ENCODE measurements at regions not wholly inside any gene's neighbourhood (a gene's known extent, or its start where the extent isn't known, plus 50 kb on each side); places are given as distances from the start of the nearest gene placed in this dataset.

- no peak for TF ChIP-seq CTCF (IDR thresholded peaks at IDR 0.05)
- H3K27me3 ChIP-seq (ENCODE audit: control insufficient read depth, insufficient read depth, low read length) = no peaks in the 10 kb centered on the region
These were observed 1042.1 kb downstream of the TYW1 start for GRCh38 chr7:68038621-68039314.

GRCh38 chr7:68041554-68041953 lies 1044.9 kb downstream of the TYW1 start:
- TF ChIP-seq CTCF (IDR thresholded peaks at IDR 0.05) = no peak

More at GRCh38 chr7:68038621-68039314, 1042.1 kb downstream of the TYW1 start:
- Histone ChIP-seq H3K4me1 (no peaks in the 10 kb centered on the region), H3K79me2 (no peaks in the 10 kb centered on the region), H3K9me3 (ENCODE audit: control insufficient read depth, low read length) (no peaks in the 10 kb centered on the region), H2AFZ (no peak overlapping the region), H3K4me3 (ENCODE audit: low read depth, low read length) (no peak overlapping the region), H3K9ac (no peak overlapping the region), H3K36me3 (ENCODE audit: control insufficient read depth, insufficient read depth, low read length) (no peaks in the 10 kb centered on the region), H3K27ac (no peak overlapping the region), H3K4me2 (ENCODE audit: low read length) (no peak overlapping the region)

GRCh38 chr7:68043546-68043945 lies 1046.9 kb downstream of the TYW1 start:
- Histone ChIP-seq H3K4me2 (ENCODE audit: low read length) (no peak overlapping the region), H3K27ac (no peak overlapping the region), H2AFZ (no peak overlapping the region), H3K79me2 (no peaks in the 10 kb centered on the region), H3K4me3 (ENCODE audit: low read depth, low read length) (no peak overlapping the region), H3K4me1 (no peaks in the 10 kb centered on the region), H3K27me3 (ENCODE audit: control insufficient read depth, insufficient read depth, low read length) (no peaks in the 10 kb centered on the region), H3K9ac (no peak overlapping the region), H3K36me3 (ENCODE audit: control insufficient read depth, insufficient read depth, low read length) (no peaks in the 10 kb centered on the region), H3K9me3 (ENCODE audit: control insufficient read depth, low read length) (no peaks in the 10 kb centered on the region)
- TF ChIP-seq CTCF (IDR thresholded peaks at IDR 0.05) = no peak

More at GRCh38 chr7:68041554-68041953, 1044.9 kb downstream of the TYW1 start:
- Histone ChIP-seq H3K36me3 (ENCODE audit: control insufficient read depth, insufficient read depth, low read length) (no peaks in the 10 kb centered on the region), H3K9me3 (ENCODE audit: control insufficient read depth, low read length) (no peaks in the 10 kb centered on the region), H3K27ac (no peak overlapping the region), H3K4me1 (no peaks in the 10 kb centered on the region), H3K9ac (no peak overlapping the region), H2AFZ (no peak overlapping the region), H3K4me2 (ENCODE audit: low read length) (no peak overlapping the region), H3K79me2 (no peaks in the 10 kb centered on the region), H3K27me3 (ENCODE audit: control insufficient read depth, insufficient read depth, low read length) (no peaks in the 10 kb centered on the region), H3K4me3 (ENCODE audit: low read depth, low read length) (no peak overlapping the region)

GRCh38 chr7:68050627-68051026 lies 1054.0 kb downstream of the TYW1 start:
- Histone ChIP-seq H2AFZ (no peak overlapping the region), H3K36me3 (ENCODE audit: control insufficient read depth, insufficient read depth, low read length) (no peaks in the 10 kb centered on the region), H3K9ac (no peak overlapping the region), H3K27me3 (ENCODE audit: control insufficient read depth, insufficient read depth, low read length) (no peaks in the 10 kb centered on the region), H3K4me2 (ENCODE audit: low read length) (no peak overlapping the region), H3K9me3 (ENCODE audit: control insufficient read depth, low read length) (no peaks in the 10 kb centered on the region), H3K4me1 (no peaks in the 10 kb centered on the region), H3K79me2 (no peaks in the 10 kb centered on the region), H3K27ac (no peak overlapping the region), H3K4me3 (ENCODE audit: low read depth, low read length) (no peak overlapping the region)
- no peak for TF ChIP-seq CTCF (IDR thresholded peaks at IDR 0.05)

GRCh38 chr7:68058014-68058413 lies 1061.4 kb downstream of the TYW1 start:
- Histone ChIP-seq H3K4me3 (ENCODE audit: low read depth, low read length) (no peak overlapping the region), H3K79me2 (no peaks in the 10 kb centered on the region), H3K4me2 (ENCODE audit: low read length) (no peak overlapping the region), H3K36me3 (ENCODE audit: control insufficient read depth, insufficient read depth, low read length) (no peaks in the 10 kb centered on the region), H3K27ac (no peak overlapping the region), H3K27me3 (ENCODE audit: control insufficient read depth, insufficient read depth, low read length) (peaks cover 2% of the 10 kb centered on the region), H3K4me1 (no peaks in the 10 kb centered on the region), H3K9ac (no peak overlapping the region), H2AFZ (no peak overlapping the region), H3K9me3 (ENCODE audit: control insufficient read depth, low read length) (no peaks in the 10 kb centered on the region)
- no peak for TF ChIP-seq CTCF (IDR thresholded peaks at IDR 0.05)
